Esophagus squamous epithelium (tissue), 5 donors: ENCODE measurements at regions not wholly inside any gene's neighbourhood (a gene's known extent, or its start where the extent isn't known, plus 50 kb on each side); places are given as distances from the start of the nearest gene placed in this dataset.

ENCODE experiments used
- DNase-seq: peaks from one replicate; lab custom pipeline; 2025; lab: John Stamatoyannopoulos, UW
- H3K27ac ChIP-seq, 4 donors: fragments of 200-600 bp; sonication (generic); one replicate each; pipeline ENCODE4 v1.5.1; 2016 to 2019; ENCODE audit warnings: mild to moderate bottlenecking in 1 of 4
- H3K27me3 ChIP-seq, 4 donors: fragments of 200-600 bp; sonication (generic); 1 replicate in 3 of 4; 2 replicates in 1 of 4; pipeline versions ENCODE4 v1.5.1 to v1.6.0; 2017 to 2021; ENCODE audit warnings: antibody characterized with exemption in 1 of 4
- H3K36me3 ChIP-seq, 3 donors: fragments of 200-600 bp; sonication (generic); one replicate each; pipeline ENCODE4 v1.5.1; 2016 to 2019
- H3K4me1 ChIP-seq, 3 donors: fragments of 200-600 bp; sonication (generic); one replicate each; pipeline ENCODE4 v1.5.1; 2017 to 2019
- H3K4me3 ChIP-seq, 4 donors: fragments of 200-600 bp; sonication (generic); 1 replicate in 3 of 4; 2 replicates in 1 of 4; pipeline ENCODE4 v1.5.1; 2016 to 2019; ENCODE audit warnings: mild to moderate bottlenecking in 2 of 4, moderate library complexity in 1 of 4
- H3K9me3 ChIP-seq, 3 donors: fragments of 200-600 bp; sonication (generic); one replicate each; pipeline ENCODE4 v1.5.1; 2016 to 2019
- CTCF ChIP-seq, 6 experiments: fragments of 450-650 bp in 4 of 6; fragments of 200-600 bp in 2 of 6; sonication (generic) in 2 of 6; IDR thresholded peaks; one replicate each; pipeline ENCODE4 v1.5.1; 2016 to 2019; ENCODE audit warnings: antibody characterized with exemption in 6 of 6, mild to moderate bottlenecking in 4 of 6, moderate library complexity in 4 of 6
- POLR2A ChIP-seq, 4 donors: fragments of 450-650 bp; IDR thresholded peaks; one replicate each; pipeline ENCODE4 v1.6.1; 2017; ENCODE audit warnings: antibody characterized with exemption in 4 of 4, mild to moderate bottlenecking in 4 of 4, moderate library complexity in 3 of 4
- WGBS, 2 donors: methylation state at CpG; one replicate each; pipeline ENCODE4 v1.1.5; 2018; 5-methylcytosine and 5-hydroxymethylcytosine counted together
- intact Hi-C: fragments of 100-400 bp; cut with DNase I; formaldehyde crosslinking; loops from one replicate; pipeline ENCODE4 v1.15.0; 2022
- donor health status: DM: yes; HTN: yes; CAD: no.

- Histone ChIP-seq H3K4me3 (no peak overlapping the region), H3K27me3 (no peaks in the 10 kb centered on the region), H3K36me3 (no peaks in the 10 kb centered on the region), H3K27ac (no peak overlapping the region), H3K9me3 (no peaks in the 10 kb centered on the region), H3K4me1 (no peaks in the 10 kb centered on the region)
- no peak for TF ChIP-seq CTCF (IDR thresholded peaks at IDR 0.05)
- TF ChIP-seq POLR2A (IDR thresholded peaks at IDR 0.05), result no peak
- intact Hi-C loops, result no loop called here
- WGBS, 2 donors, result 51 to 65% methylated on average over 2 of the region's 2 CpGs
- no peak for DNase-seq
Measured at GRCh38 chr3:29050155-29050554, 230.7 kb upstream of the RBMS3 start.

- no peak for TF ChIP-seq CTCF (IDR thresholded peaks at IDR 0.05)
- no peak for TF ChIP-seq POLR2A (IDR thresholded peaks at IDR 0.05)
- no peaks in the 10 kb centered on the region for H3K27me3 ChIP-seq
- H3K27ac ChIP-seq, result no peak overlapping the region
- DNase-seq, result no peak
- H3K4me1 ChIP-seq, result no peaks in the 10 kb centered on the region
- H3K4me3 ChIP-seq, result no peak overlapping the region
- no peaks in the 10 kb centered on the region for H3K36me3 ChIP-seq
- peaks cover 0 to 11% (median 5%) of the 10 kb centered on the region in 3 donors for H3K9me3 ChIP-seq
- intact Hi-C loops, result no loop called here
Measured at GRCh38 chr3:29057326-29057725, 223.5 kb upstream of the RBMS3 start.

GRCh38 chr3:29064085-29064484 is 216.8 kb upstream of the RBMS3 start:
- H3K27me3 ChIP-seq, result no peaks in the 10 kb centered on the region
- peaks cover 4 to 19% (median 10%) of the 10 kb centered on the region in 3 donors for H3K4me1 ChIP-seq
- TF ChIP-seq CTCF (IDR thresholded peaks at IDR 0.05), result no peak
- TF ChIP-seq POLR2A (IDR thresholded peaks at IDR 0.05), result no peak
- peaks cover 0 to 4% (median 0%) of the 10 kb centered on the region in 3 donors for H3K9me3 ChIP-seq
- no peak overlapping the region for H3K27ac ChIP-seq
- H3K4me3 ChIP-seq, result no peak overlapping the region
- no peak for DNase-seq
- WGBS, 2 donors, result 54 to 87% methylated on average over 1 of the region's 1 CpG
- H3K36me3 ChIP-seq, result no peaks in the 10 kb centered on the region
- intact Hi-C loops, result no loop called here

GRCh38 chr3:29065211-29065785 is 215.6 kb upstream of the RBMS3 start:
- Histone ChIP-seq H3K4me1 (peaks cover 4 to 19% (median 10%) of the 10 kb centered on the region in 3 donors), H3K27ac (peak overlapping the region in 1 of 4 donors; percentile 28), H3K9me3 (no peaks in the 10 kb centered on the region), H3K36me3 (no peaks in the 10 kb centered on the region), H3K4me3 (no peak overlapping the region), H3K27me3 (no peaks in the 10 kb centered on the region)
- intact Hi-C loops, result no loop called here
- WGBS, 2 donors, result 7 to 23% methylated on average over 2 of the region's 2 CpGs
- DNase-seq, result peak; percentile 9
- TF ChIP-seq CTCF (IDR thresholded peaks at IDR 0.05), result no peak
- TF ChIP-seq POLR2A (IDR thresholded peaks at IDR 0.05), result no peak

GRCh38 chr3:29067007-29067406 is 213.9 kb upstream of the RBMS3 start:
- no peaks in the 10 kb centered on the region for H3K27me3 ChIP-seq
- no peak overlapping the region for H3K27ac ChIP-seq
- TF ChIP-seq POLR2A (IDR thresholded peaks at IDR 0.05), result no peak
- no peak for TF ChIP-seq CTCF (IDR thresholded peaks at IDR 0.05)
- peaks cover 4 to 19% (median 10%) of the 10 kb centered on the region in 3 donors for H3K4me1 ChIP-seq
- DNase-seq, result no peak
- intact Hi-C loops, result no loop called here
- no peak overlapping the region for H3K4me3 ChIP-seq
- 72 to 78% methylated on average over 4 of the region's 4 CpGs for WGBS, 2 donors
- H3K9me3 ChIP-seq, result no peaks in the 10 kb centered on the region
- H3K36me3 ChIP-seq, result no peaks in the 10 kb centered on the region
